ENCODE measurements at regions not wholly inside any gene's neighbourhood (a gene's known extent, or its start where the extent isn't known, plus 50 kb on each side); places are given as distances from the start of the nearest gene placed in this dataset.

- TF ChIP-seq EZH2phosphoT487 (IDR thresholded peaks at IDR 0.05; ENCODE audit: borderline replicate concordance) (no peak), POLR2A (IDR thresholded peaks at IDR 0.05; ENCODE audit: borderline replicate concordance, extremely low read depth, insufficient read depth, insufficient read length) (no peak), POLR2AphosphoS5 (IDR thresholded peaks at IDR 0.05; ENCODE audit: low read depth, low read length) (no peak), CTCF (IDR thresholded peaks at IDR 0.05 in 2 of 3, conservative IDR thresholded peaks at IDR 0.05 in 1 of 3; ENCODE audit: borderline replicate concordance in 1 of 3, insufficient read depth in 1 of 3, low read depth in 2 of 3, low read length in 2 of 3) (no peak), ZFX (IDR thresholded peaks at IDR 0.05) (no peak), RAD21 (IDR thresholded peaks at IDR 0.05; ENCODE audit: low read depth) (no peak), TCF7L2 (IDR thresholded peaks at IDR 0.05; ENCODE audit: borderline replicate concordance, extremely low read depth, insufficient read depth, insufficient read length) (no peak), EZH2 (IDR thresholded peaks at IDR 0.05) (no peak), YY1 (IDR thresholded peaks at IDR 0.05; ENCODE audit: extremely low read depth, insufficient replicate concordance, low read depth, low read length) (no peak), SIN3A (IDR thresholded peaks at IDR 0.05; ENCODE audit: low read depth) (no peak)
These were observed 94.3 kb downstream of the CT47B1 start for GRCh38 chrX:120781403-120781802.

All from HCT116 (cell line).